ENCODE measurements at regions not wholly inside any gene's neighbourhood (a gene's known extent, or its start where the extent isn't known, plus 50 kb on each side); places are given as distances from the start of the nearest gene placed in this dataset.

DNA sequence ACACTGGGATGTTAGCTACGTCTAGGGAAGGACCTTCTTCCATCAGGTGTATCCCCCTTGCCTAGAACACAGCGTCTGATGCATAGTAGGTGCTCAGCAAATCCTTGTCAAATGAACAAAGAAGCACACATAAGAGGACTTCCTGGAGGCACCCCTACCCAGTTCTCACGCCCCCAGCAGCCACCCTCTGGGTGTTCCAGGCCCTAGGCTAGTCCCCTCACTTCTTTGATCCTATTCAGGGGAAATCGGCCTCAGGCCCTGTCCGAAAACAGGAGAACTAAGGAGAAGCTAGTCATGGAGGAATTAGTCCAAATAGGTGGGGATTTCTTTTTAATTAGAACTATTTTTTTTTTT is 84.7 kb upstream of the SIRPA start:
- SMC1A ChIA-PET (ENCODE audit: uncharacterized antibody, unreplicated experiment) = interaction anchor here (0.6 to 1.3 kb wide), 3 partner anchors 22 to 141 kb away, joined by 3 read pairs; no protein-coding TSS in a partner anchor
- Histone ChIP-seq H2AFZ (ENCODE audit: control insufficient read depth, low read depth, low read length) (no peak overlapping the region), H3K36me3 (ENCODE audit: control insufficient read depth in 2 of 2, insufficient read depth in 2 of 2, low read length in 1 of 2) (no peaks in the 10 kb centered on the region), H3K27ac (ENCODE audit: control insufficient read depth, insufficient read depth) (no peak overlapping the region), H3K79me2 (ENCODE audit: control insufficient read depth, insufficient read depth, low read length) (no peaks in the 10 kb centered on the region), H4K20me1 (ENCODE audit: control insufficient read depth, insufficient read depth) (no peaks in the 10 kb centered on the region), H3K9ac (ENCODE audit: control insufficient read depth, insufficient read depth, low read length) (no peak overlapping the region), H3K9me3 (replicated peaks; ENCODE audit: control insufficient read depth, insufficient read depth, low read length) (no peaks in the 10 kb centered on the region), H3K4me3 (no peak overlapping the region), H3K4me2 (ENCODE audit: control insufficient read depth, insufficient read depth) (no peak overlapping the region), H3K27me3 (replicated peaks in 1 of 2; ENCODE audit: control insufficient read depth in 2 of 2, insufficient read depth in 2 of 2, low read length in 1 of 2) (peaks cover under 1 to 3% of the 10 kb centered on the region in 2 experiments; a peak in 1 of 4 replicates), H3K4me1 (ENCODE audit: control insufficient read depth, insufficient read depth, low read length) (peaks cover 11% of the 10 kb centered on the region)
- WGBS (ENCODE audit: insufficient coverage, insufficient replicate concordance, low lambda C conversion rate, missing lambda C conversion rate) = 52% methylated on average over 5 of the region's 5 CpGs
- CTCF ChIA-PET = interaction anchor here (0.6 to 4.3 kb wide), 4 partner anchors 8 to 257 kb away, joined by 3 to 25 read pairs (median 6); no protein-coding TSS in a partner anchor
- TF ChIP-seq NFYA (IDR thresholded peaks at IDR 0.05; ENCODE audit: borderline replicate concordance, low read depth, low read length) (no peak), MTA3 (IDR thresholded peaks at IDR 0.05; ENCODE audit: borderline replicate concordance, low read length) (no peak), RELA (IDR thresholded peaks at IDR 0.05; ENCODE audit: borderline replicate concordance, partially characterized antibody) (no peak), KDM1A (IDR thresholded peaks at IDR 0.05; ENCODE audit: borderline replicate concordance) (no peak), ZBED1 (IDR thresholded peaks at IDR 0.05; ENCODE audit: borderline replicate concordance) (no peak), NFYB (IDR thresholded peaks at IDR 0.05; ENCODE audit: insufficient read depth, low read depth, low read length) (no peak), FOS (IDR thresholded peaks at IDR 0.05; ENCODE audit: borderline replicate concordance, extremely low read depth, insufficient read length) (no peak), SMARCA5 (IDR thresholded peaks at IDR 0.05) (no peak)
- in situ Hi-C loops (cut with MboI) = no loop called here
- no TSS peak for BruUV-seq (replicated peaks)
- intact Hi-C loops (cut with micrococcal nuclease; ENCODE audit: unreplicated experiment) = no loop called here
- FAIRE-seq (no peak), DNase-seq (ENCODE audit: low read depth, low spot score) (no peak), ATAC-seq (no peak)
- POLR2A ChIA-PET = interaction anchor here (0.6 kb wide), 1 partner anchor 65 kb away, joined by 3 read pairs; no protein-coding TSS in a partner anchor
- RAD21 ChIA-PET (ENCODE audit: unreplicated experiment) = interaction anchor here (1.9 kb wide), 1 partner anchor 8 kb away, joined by 14 read pairs; no protein-coding TSS in a partner anchor

All from GM12878 (cell line).